Stomach (tissue), 4 donors: ENCODE measurements at regions not wholly inside any gene's neighbourhood (a gene's known extent, or its start where the extent isn't known, plus 50 kb on each side); places are given as distances from the start of the nearest gene placed in this dataset.

Experiments
- CTCF ChIP-seq, 7 experiments: fragments of 450-650 bp in 4 of 7; fragments of 200-600 bp in 3 of 7; sonication (generic) in 3 of 7; IDR thresholded peaks; one replicate each; pipeline ENCODE4 v1.5.1; 2016 to 2019; ENCODE audit warnings: antibody characterized with exemption in 7 of 7, control low read depth in 2 of 7, mild to moderate bottlenecking in 1 of 7
- EP300 ChIP-seq: sonication (generic); formaldehyde crosslinking; IDR thresholded peaks from one replicate; pipeline ENCODE4 v1.6.1; 2017; ENCODE audit warnings: antibody characterized with exemption
- POLR2AphosphoS5 ChIP-seq, 3 donors: sonication (generic); formaldehyde crosslinking; IDR thresholded peaks; one replicate each; pipeline ENCODE4 v1.6.1; 2016; ENCODE audit warnings: antibody characterized with exemption in 3 of 3

GRCh38 chr9:72444435-72444834, 77.0 kb upstream of the TMC1 start:
- no peak for TF ChIP-seq CTCF (IDR thresholded peaks at IDR 0.05)
- no peak for TF ChIP-seq EP300
- no peak for TF ChIP-seq POLR2AphosphoS5 (IDR thresholded peaks at IDR 0.05)
